Natural killer cell (primary cell): ENCODE measurements at regions not wholly inside any gene's neighbourhood (a gene's known extent, or its start where the extent isn't known, plus 50 kb on each side); places are given as distances from the start of the nearest gene placed in this dataset.
A peak's percentile ranks its signal among the peaks of the same experiment; 100 is the strongest.
"Not testable (repeated sequence)": the region's sequence is repeated elsewhere in the genome, so short reads cannot be mapped to it uniquely, and the experiment has no call there.

Experiments
- ATAC-seq, 3 donors: fragments of 150-1000 bp in 2 of 3; fragments of 200-7000 bp in 1 of 3; cut with Tn5 transposase; 1 replicate in 1 of 3; 2 replicates in 2 of 3; pipeline ENCODE4 v1.10.0; 2021; ENCODE audit warnings: mild to moderate bottlenecking in 2 of 3, moderate library complexity in 2 of 3
- DNase-seq, 2 donors: peaks; one replicate each; pipeline versions ENCODE4 v3.0.0 to v3.0.0-alpha.2; 2013 to 2021; ENCODE audit warnings: mixed read lengths in 1 of 2
- H3K27ac ChIP-seq: one replicate; pipeline ENCODE4 v1.5.1; 2013; ENCODE audit warnings: mild to moderate bottlenecking, low read length
- H3K27me3 ChIP-seq: one replicate; pipeline ENCODE4 v1.6.1; 2013; ENCODE audit warnings: low read length; ENCODE audit not compliant: control insufficient read depth, insufficient read depth
- H3K36me3 ChIP-seq: one replicate; pipeline ENCODE4 v1.6.1; 2013; ENCODE audit warnings: low read length; ENCODE audit not compliant: control insufficient read depth, insufficient read depth
- H3K4me1 ChIP-seq: one replicate; pipeline ENCODE4 v1.6.1; 2013; ENCODE audit warnings: low read length; ENCODE audit not compliant: control insufficient read depth, insufficient read depth
- H3K4me3 ChIP-seq: one replicate; pipeline ENCODE4 v1.5.1; 2013; ENCODE audit warnings: low read length
- H3K9me3 ChIP-seq: one replicate; pipeline ENCODE4 v1.6.1; 2013; ENCODE audit warnings: low read length; ENCODE audit not compliant: control insufficient read depth, insufficient read depth
- H3K27ac Mint-ChIP-seq, 2 donors: one replicate each; pipeline ENCODE4 v1.8.0; 2022; ENCODE audit warnings: mild to moderate bottlenecking in 2 of 2, mixed read lengths in 2 of 2, moderate library complexity in 1 of 2
- H3K27me3 Mint-ChIP-seq, 2 donors: one replicate each; pipeline ENCODE4 v1.8.0; 2022; ENCODE audit warnings: low read depth in 2 of 2, mixed read lengths in 2 of 2
- H3K36me3 Mint-ChIP-seq: one replicate; pipeline ENCODE4 v1.8.0; 2022; ENCODE audit warnings: mixed read lengths
- H3K4me1 Mint-ChIP-seq, 2 donors: one replicate each; pipeline ENCODE4 v1.8.0; 2022; ENCODE audit warnings: mixed read lengths in 2 of 2
- H3K4me3 Mint-ChIP-seq: one replicate; pipeline ENCODE4 v1.8.0; 2022; ENCODE audit warnings: mild to moderate bottlenecking, moderate library complexity, mixed read lengths
- H3K9me3 Mint-ChIP-seq, 2 donors: one replicate each; pipeline ENCODE4 v1.8.0; 2022; ENCODE audit warnings: mixed read lengths in 2 of 2
- WGBS: methylation state at CpG from one replicate; pipeline ENCODE4 v1.1.7; 2013; ENCODE audit warnings: missing lambda C conversion rate; ENCODE audit not compliant: insufficient coverage; 5-methylcytosine and 5-hydroxymethylcytosine counted together
- intact Hi-C: fragments of 100-400 bp; cut with micrococcal nuclease; formaldehyde crosslinking; loops from one replicate; pipeline ENCODE4 v1.14.2; 2022
- TF ChIP-seq, protein P1 (sequence below): fragments of 200-600 bp; IDR thresholded peaks from one replicate; pipeline ENCODE4 v1.8.0; 2022; ENCODE audit warnings: antibody characterized with exemption

DNA sequence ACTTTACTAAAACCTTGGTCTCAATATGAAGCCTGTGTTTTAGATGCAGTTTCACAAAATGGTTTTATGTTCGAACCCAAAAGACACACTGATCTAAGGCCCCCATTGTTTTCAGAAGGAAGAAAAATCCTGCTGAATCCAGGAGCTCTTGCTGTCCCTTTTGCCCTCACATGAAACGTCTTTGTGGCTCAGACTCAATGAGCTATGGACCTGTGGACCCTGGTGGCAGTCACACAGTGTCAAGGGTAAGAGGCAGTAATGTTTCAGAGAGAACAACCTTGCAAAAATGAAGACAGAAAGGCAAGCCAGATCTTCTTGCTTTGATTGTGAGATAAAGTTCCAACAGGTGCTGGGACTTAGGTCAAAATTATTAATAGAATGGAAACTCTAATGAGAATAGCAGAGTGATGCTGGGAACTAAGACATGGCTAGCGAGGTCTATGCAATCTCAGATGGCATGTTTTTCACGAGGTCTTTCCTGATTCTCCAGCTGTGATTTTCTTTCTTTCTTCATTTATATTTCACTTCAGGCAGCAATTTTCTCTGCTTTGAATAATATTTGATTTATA is 164.9 kb upstream of the SLC38A2 start:
- Histone ChIP-seq H3K4me3 (no peak overlapping the region), H3K4me1 (peaks cover 10% of the 10 kb centered on the region), H3K9me3 (peaks cover 4% of the 10 kb centered on the region), H3K36me3 (no peaks in the 10 kb centered on the region), H3K27ac (no peak overlapping the region), H3K27me3 (no peaks in the 10 kb centered on the region)
- ATAC-seq (no peak), DNase-seq (no peak)
- no peaks in the 10 kb centered on the region for H3K27me3 Mint-ChIP-seq
- H3K36me3 Mint-ChIP-seq, result no peaks in the 10 kb centered on the region
- H3K27ac Mint-ChIP-seq, result peak overlapping the region in 1 of 2 donors; percentile 74
- H3K9me3 Mint-ChIP-seq, result no peaks in the 10 kb centered on the region
- H3K4me3 Mint-ChIP-seq, result no peak overlapping the region
- 98% methylated on average over 4 of the region's 4 CpGs for WGBS
- intact Hi-C loops, result no loop called here
- TF ChIP-seq, protein P1, sequence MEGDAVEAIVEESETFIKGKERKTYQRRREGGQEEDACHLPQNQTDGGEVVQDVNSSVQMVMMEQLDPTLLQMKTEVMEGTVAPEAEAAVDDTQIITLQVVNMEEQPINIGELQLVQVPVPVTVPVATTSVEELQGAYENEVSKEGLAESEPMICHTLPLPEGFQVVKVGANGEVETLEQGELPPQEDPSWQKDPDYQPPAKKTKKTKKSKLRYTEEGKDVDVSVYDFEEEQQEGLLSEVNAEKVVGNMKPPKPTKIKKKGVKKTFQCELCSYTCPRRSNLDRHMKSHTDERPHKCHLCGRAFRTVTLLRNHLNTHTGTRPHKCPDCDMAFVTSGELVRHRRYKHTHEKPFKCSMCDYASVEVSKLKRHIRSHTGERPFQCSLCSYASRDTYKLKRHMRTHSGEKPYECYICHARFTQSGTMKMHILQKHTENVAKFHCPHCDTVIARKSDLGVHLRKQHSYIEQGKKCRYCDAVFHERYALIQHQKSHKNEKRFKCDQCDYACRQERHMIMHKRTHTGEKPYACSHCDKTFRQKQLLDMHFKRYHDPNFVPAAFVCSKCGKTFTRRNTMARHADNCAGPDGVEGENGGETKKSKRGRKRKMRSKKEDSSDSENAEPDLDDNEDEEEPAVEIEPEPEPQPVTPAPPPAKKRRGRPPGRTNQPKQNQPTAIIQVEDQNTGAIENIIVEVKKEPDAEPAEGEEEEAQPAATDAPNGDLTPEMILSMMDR, result no peak
- H3K4me1 Mint-ChIP-seq, result peaks cover 25 to 32% of the 10 kb centered on the region in 2 donors

DNA sequence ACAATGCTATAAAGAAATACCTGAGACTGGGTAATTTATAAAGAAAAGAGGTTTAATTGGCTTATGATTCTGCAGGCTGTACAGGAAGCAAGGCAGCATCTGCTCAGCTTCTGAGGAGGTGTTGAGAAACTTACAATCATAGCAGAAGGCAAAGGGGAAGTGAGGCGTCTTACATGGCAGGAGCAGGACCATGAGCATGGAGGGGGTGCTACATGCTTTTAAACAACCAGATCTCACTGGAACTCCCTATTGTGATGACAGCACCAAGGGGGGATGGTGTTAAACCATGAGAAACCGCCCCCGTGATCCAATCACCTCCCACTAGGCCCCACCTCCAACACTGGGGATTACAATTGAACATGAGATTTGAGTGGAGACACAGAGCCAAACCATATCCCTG is 163.7 kb upstream of the SLC38A2 start:
- Mint-ChIP-seq H3K27ac (peak overlapping the region; percentile 74 to 84), H3K4me1 (peaks cover 21 to 25% of the 10 kb centered on the region in 2 donors)
- H3K4me3 Mint-ChIP-seq, H3K9me3 Mint-ChIP-seq, H3K4me1 ChIP-seq, intact Hi-C loops, DNase-seq, H3K27ac ChIP-seq, H3K27me3 ChIP-seq, H3K4me3 ChIP-seq, H3K9me3 ChIP-seq, H3K36me3 ChIP-seq, H3K27me3 Mint-ChIP-seq, H3K36me3 Mint-ChIP-seq: not testable (repeated sequence)
- ATAC-seq, result peak; percentile 29 to 65 (median 49)
- 69% methylated on average over 3 of the region's 3 CpGs for WGBS

DNA sequence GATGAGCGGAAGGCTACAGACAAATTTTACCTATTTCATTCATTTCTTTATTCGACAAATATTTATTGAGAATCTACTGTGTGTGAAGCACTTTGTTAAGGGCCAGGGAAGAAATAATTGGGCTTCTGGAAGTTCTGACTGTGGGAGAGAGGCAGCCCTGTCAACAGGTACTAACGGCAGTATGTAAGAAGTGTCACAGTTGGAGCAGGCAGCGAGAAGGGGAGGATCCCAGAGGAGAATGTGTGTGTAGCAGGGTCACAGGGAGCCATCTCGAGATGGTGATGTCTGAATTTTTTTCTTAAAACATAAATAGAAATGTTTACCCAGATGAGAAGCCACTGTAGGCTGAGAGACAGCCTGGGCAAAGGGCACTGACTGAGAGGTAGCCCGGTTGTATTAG is 163.3 kb upstream of the SLC38A2 start:
- ATAC-seq (no peak), DNase-seq (no peak)
- intact Hi-C loops, result no loop called here
- Histone ChIP-seq H3K4me1 (peaks cover 10% of the 10 kb centered on the region), H3K36me3 (no peaks in the 10 kb centered on the region), H3K27ac (no peak overlapping the region), H3K4me3 (no peak overlapping the region), H3K27me3 (no peaks in the 10 kb centered on the region), H3K9me3 (peaks cover 9% of the 10 kb centered on the region)
- no peaks in the 10 kb centered on the region for H3K9me3 Mint-ChIP-seq
- no peaks in the 10 kb centered on the region for H3K27me3 Mint-ChIP-seq
- no peak overlapping the region for H3K4me3 Mint-ChIP-seq
- H3K4me1 Mint-ChIP-seq, result peaks cover 21 to 25% of the 10 kb centered on the region in 2 donors
- TF ChIP-seq, protein P1, result no peak
- H3K27ac Mint-ChIP-seq, result peak overlapping the region; percentile 74 to 84
- WGBS, result 80% methylated on average over 4 of the region's 6 CpGs
- no peaks in the 10 kb centered on the region for H3K36me3 Mint-ChIP-seq

DNA sequence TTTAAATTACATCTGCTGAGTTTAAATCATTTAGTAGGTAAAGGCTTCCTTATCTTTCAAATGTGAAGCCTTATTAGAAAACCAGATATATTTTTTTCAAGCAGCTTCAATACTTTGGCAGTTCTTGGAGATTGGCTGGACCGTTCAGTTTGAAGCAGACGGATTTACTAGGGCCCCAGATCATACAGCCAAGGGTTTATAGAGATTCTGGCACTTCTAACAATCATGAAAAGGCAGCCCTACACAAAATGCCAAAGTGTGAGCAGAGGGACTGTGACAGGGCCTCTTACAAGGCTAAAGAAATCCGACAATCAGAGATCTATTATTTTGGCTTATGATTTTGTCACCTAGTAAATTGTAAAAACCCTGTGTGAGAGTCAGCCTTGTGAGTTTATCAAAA is 162.8 kb upstream of the SLC38A2 start:
- no peak for ATAC-seq
- H3K27me3 Mint-ChIP-seq, result no peaks in the 10 kb centered on the region
- no peaks in the 10 kb centered on the region for H3K9me3 Mint-ChIP-seq
- TF ChIP-seq, protein P1, result no peak
- peak overlapping the region; percentile 74 to 84 for H3K27ac Mint-ChIP-seq
- 95% methylated on average over 3 of the region's 3 CpGs for WGBS
- no peak for DNase-seq
- H3K36me3 ChIP-seq, result no peaks in the 10 kb centered on the region
- intact Hi-C loops, result no loop called here
- H3K4me1 Mint-ChIP-seq, result peaks cover 22 to 25% of the 10 kb centered on the region in 2 donors
- H3K4me1 ChIP-seq, result peaks cover 10% of the 10 kb centered on the region
- H3K4me3 Mint-ChIP-seq, result no peak overlapping the region
- H3K36me3 Mint-ChIP-seq, result no peaks in the 10 kb centered on the region
- peaks cover 9% of the 10 kb centered on the region for H3K9me3 ChIP-seq
- no peaks in the 10 kb centered on the region for H3K27me3 ChIP-seq
- H3K27ac ChIP-seq, result no peak overlapping the region
- H3K4me3 ChIP-seq, result no peak overlapping the region
